Thyroid gland (tissue), 4 donors: ENCODE measurements at regions not wholly inside any gene's neighbourhood (a gene's known extent, or its start where the extent isn't known, plus 50 kb on each side); places are given as distances from the start of the nearest gene placed in this dataset.

Source experiments
- DNase-seq, 2 donors: peaks; one replicate each; pipeline ENCODE4 v3.0.0-alpha.2; 2019
- H3K27ac ChIP-seq, 3 donors: fragments of 200-600 bp; sonication (generic); 1 replicate in 2 of 3; 2 replicates in 1 of 3; pipeline ENCODE4 v1.5.1; 2016 to 2019; ENCODE audit warnings: mild to moderate bottlenecking in 1 of 3, moderate library complexity in 1 of 3
- H3K27me3 ChIP-seq: fragments of 200-600 bp; sonication (generic); one replicate; pipeline ENCODE4 v1.5.1; 2019
- H3K36me3 ChIP-seq, 2 donors: fragments of 200-600 bp; sonication (generic); one replicate each; pipeline ENCODE4 v1.5.1; 2016 to 2019
- H3K4me1 ChIP-seq, 2 donors: fragments of 200-600 bp; sonication (generic); one replicate each; pipeline ENCODE4 v1.5.1; 2017 to 2019
- H3K4me3 ChIP-seq, 3 donors: fragments of 200-600 bp; sonication (generic); replicated peaks in 1 of 3; 1 replicate in 2 of 3; 2 replicates in 1 of 3; pipeline ENCODE4 v1.5.1; 2016; ENCODE audit warnings: mild to moderate bottlenecking in 1 of 3
- H3K9me3 ChIP-seq: fragments of 200-600 bp; sonication (generic); one replicate; pipeline ENCODE4 v1.5.1; 2017
- CTCF ChIP-seq, 6 experiments: fragments of 200-600 bp in 3 of 6; fragments of 450-650 bp in 3 of 6; sonication (generic) in 3 of 6; IDR thresholded peaks; one replicate each; pipeline ENCODE4 v1.5.1; 2016 to 2019; ENCODE audit warnings: antibody characterized with exemption in 6 of 6, mild to moderate bottlenecking in 2 of 6, inconsistent platforms in 1 of 6, moderate library complexity in 1 of 6
- POLR2A ChIP-seq, 2 donors: fragments of 450-650 bp; IDR thresholded peaks; one replicate each; pipeline ENCODE4 v1.6.1; 2017; ENCODE audit warnings: antibody characterized with exemption in 2 of 2, mild to moderate bottlenecking in 2 of 2, moderate library complexity in 1 of 2
- WGBS, 2 donors: methylation state at CpG; one replicate each; pipeline ENCODE4 v1.1.5; 2017; 5-methylcytosine and 5-hydroxymethylcytosine counted together
- intact Hi-C: fragments of 100-400 bp; cut with DNase I; formaldehyde crosslinking; loops from one replicate; pipeline ENCODE4 v1.15.1; 2023

DNA sequence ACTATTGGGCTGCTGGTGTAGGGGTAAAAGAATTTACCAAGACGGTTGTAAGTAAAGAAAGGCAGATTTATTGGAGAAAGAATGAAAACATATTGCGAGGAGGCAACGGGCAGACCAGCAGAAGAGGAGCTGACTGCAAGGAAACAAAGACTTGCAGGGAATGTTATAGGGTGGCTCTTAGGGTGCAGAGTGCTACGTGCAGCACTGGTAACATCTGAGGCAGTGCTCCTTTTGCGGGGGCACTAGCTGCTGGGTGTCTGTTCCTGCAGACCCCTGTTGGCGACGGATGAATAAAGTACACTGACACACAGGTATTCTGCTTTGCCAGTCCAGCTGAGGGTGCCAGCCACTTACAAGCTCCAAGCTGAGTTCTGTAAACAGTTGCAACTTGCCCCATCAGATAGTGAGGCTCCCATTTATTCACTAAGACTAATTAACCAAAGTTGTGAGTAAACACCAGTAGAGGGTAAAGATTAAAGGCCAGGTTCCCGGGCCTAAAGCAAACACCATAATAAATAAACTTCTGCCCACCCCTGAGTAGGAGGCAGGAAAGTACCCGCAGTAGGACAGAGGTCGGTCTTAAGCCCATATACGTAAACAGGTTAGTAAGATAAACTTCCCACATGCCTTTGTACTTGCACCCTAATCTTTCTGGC, 140.2 kb upstream of the KCNK1 start:
- 75 to 77% methylated on average over 11 of the region's 11 CpGs for WGBS, 2 donors
- H3K4me1 ChIP-seq: no peaks in the 10 kb centered on the region
- intact Hi-C loops: no loop called here

GRCh38 chr1:233477359-233477758, 136.5 kb upstream of the KCNK1 start:
- H3K4me1 ChIP-seq: no peaks in the 10 kb centered on the region
- H3K27ac ChIP-seq: no peak overlapping the region
- intact Hi-C loops: no loop called here
- no peaks in the 10 kb centered on the region for H3K27me3 ChIP-seq
- no peaks in the 10 kb centered on the region for H3K36me3 ChIP-seq
- no peak for TF ChIP-seq POLR2A (IDR thresholded peaks at IDR 0.05)
- no peak for TF ChIP-seq CTCF (IDR thresholded peaks at IDR 0.05)
- H3K4me3 ChIP-seq: no peak overlapping the region
- no peaks in the 10 kb centered on the region for H3K9me3 ChIP-seq
- no peak for DNase-seq

More for the DNA sequence above, 140.2 kb upstream of the KCNK1 start:
- Histone ChIP-seq H3K27me3 (no peaks in the 10 kb centered on the region), H3K9me3 (no peaks in the 10 kb centered on the region), H3K36me3 (no peaks in the 10 kb centered on the region), H3K27ac (no peak overlapping the region), H3K4me3 (no peak overlapping the region)
- no peak for DNase-seq
- TF ChIP-seq POLR2A (IDR thresholded peaks at IDR 0.05) (no peak), CTCF (IDR thresholded peaks at IDR 0.05) (no peak)

GRCh38 chr1:233478611-233479010, 135.3 kb upstream of the KCNK1 start:
- DNase-seq: no peak
- WGBS, 2 donors: 85 to 94% methylated on average over 2 of the region's 2 CpGs
- no peaks in the 10 kb centered on the region for H3K4me1 ChIP-seq
- H3K9me3 ChIP-seq: no peaks in the 10 kb centered on the region
- no peaks in the 10 kb centered on the region for H3K27me3 ChIP-seq
- no peak overlapping the region for H3K27ac ChIP-seq
- intact Hi-C loops: no loop called here
- H3K36me3 ChIP-seq: no peaks in the 10 kb centered on the region
- no peak overlapping the region for H3K4me3 ChIP-seq
- TF ChIP-seq CTCF (IDR thresholded peaks at IDR 0.05) (no peak), POLR2A (IDR thresholded peaks at IDR 0.05) (no peak)

DNA sequence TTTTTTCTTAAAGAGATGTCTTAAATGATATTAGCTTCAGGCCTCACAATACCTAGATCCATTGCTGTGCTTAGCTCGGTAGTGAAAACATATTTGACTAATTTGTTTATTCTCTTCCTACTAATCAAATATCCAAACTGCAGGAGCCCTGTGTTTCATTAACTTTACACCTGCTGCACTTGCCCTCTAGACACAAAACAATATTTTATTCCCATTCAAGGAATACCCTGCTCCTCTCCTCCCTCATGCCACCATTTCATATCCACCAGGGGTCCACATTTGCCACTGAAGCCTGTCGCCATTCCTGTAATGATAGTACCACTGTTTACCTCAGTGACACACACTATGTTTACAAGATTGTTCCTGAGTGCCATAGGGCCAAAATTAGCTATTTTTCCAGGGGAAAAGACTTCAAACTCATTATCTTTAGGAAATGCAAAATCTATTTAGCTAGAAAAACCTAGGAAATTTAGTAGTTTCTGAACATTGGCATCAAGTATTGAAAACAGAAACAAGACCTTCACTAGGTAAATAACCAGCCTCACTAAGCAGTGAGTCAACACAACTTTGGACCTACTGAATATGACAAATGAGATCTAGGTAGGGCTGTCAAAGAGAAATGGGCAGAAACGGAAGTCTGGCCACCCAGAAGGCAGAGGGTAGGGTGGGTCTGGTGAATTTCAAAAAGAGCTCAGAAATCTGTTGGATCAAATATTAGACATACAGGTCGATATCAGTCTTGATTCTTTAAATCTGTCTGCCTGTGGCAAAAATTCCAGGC, 134.6 kb upstream of the KCNK1 start:
- Histone ChIP-seq H3K27me3 (no peaks in the 10 kb centered on the region), H3K9me3 (no peaks in the 10 kb centered on the region), H3K36me3 (no peaks in the 10 kb centered on the region), H3K27ac (no peak overlapping the region), H3K4me3 (no peak overlapping the region), H3K4me1 (no peaks in the 10 kb centered on the region)
- WGBS, 2 donors: 76 to 85% methylated on average over 4 of the region's 4 CpGs
- DNase-seq: no peak
- no peak for TF ChIP-seq POLR2A (IDR thresholded peaks at IDR 0.05)
- TF ChIP-seq CTCF (IDR thresholded peaks at IDR 0.05): no peak
- intact Hi-C loops: no loop called here

- no peaks in the 10 kb centered on the region for H3K36me3 ChIP-seq
- no peak for DNase-seq
- no peaks in the 10 kb centered on the region for H3K27me3 ChIP-seq
- H3K4me1 ChIP-seq: no peaks in the 10 kb centered on the region
- no peak overlapping the region for H3K27ac ChIP-seq
- H3K9me3 ChIP-seq: no peaks in the 10 kb centered on the region
- TF ChIP-seq CTCF (IDR thresholded peaks at IDR 0.05) (no peak), POLR2A (IDR thresholded peaks at IDR 0.05) (no peak)
- intact Hi-C loops: no loop called here
- WGBS, 2 donors: 68 to 78% methylated on average over 7 of the region's 7 CpGs
- H3K4me3 ChIP-seq: no peak overlapping the region
Observed at GRCh38 chr1:233480198-233480597, 133.7 kb upstream of the KCNK1 start.
